Activated T-cell treated with anti-CD3 and anti-CD28 coated beads, Interleukin-2, amount 50 U/mL, for 4 hours (primary cell): ENCODE measurements at regions not wholly inside any gene's neighbourhood (a gene's known extent, or its start where the extent isn't known, plus 50 kb on each side); places are given as distances from the start of the nearest gene placed in this dataset.

Source experiments
- ATAC-seq, 2 donors: fragments of 200-7000 bp; cut with Tn5 transposase; one replicate each; pipeline ENCODE4 v1.10.0; 2021
- DNase-seq: peaks from one replicate; pipeline ENCODE4 v3.0.0-alpha.2; 2020
- H3K27me3 Mint-ChIP-seq: one replicate; pipeline ENCODE4 v1.8.0; 2021; ENCODE audit warnings: low read depth, mixed read lengths
- H3K36me3 Mint-ChIP-seq: one replicate; pipeline ENCODE4 v1.8.0; 2022; ENCODE audit warnings: mixed read lengths; ENCODE audit not compliant: insufficient read depth
- H3K4me1 Mint-ChIP-seq: one replicate; pipeline ENCODE4 v1.8.0; 2021; ENCODE audit warnings: low read depth, mixed read lengths
- H3K4me3 Mint-ChIP-seq: one replicate; pipeline ENCODE4 v1.8.0; 2021; ENCODE audit warnings: mild to moderate bottlenecking, moderate library complexity, mixed read lengths
- H3K9me3 Mint-ChIP-seq: one replicate; pipeline ENCODE4 v1.8.0; 2021; ENCODE audit warnings: mixed read lengths

DNA sequence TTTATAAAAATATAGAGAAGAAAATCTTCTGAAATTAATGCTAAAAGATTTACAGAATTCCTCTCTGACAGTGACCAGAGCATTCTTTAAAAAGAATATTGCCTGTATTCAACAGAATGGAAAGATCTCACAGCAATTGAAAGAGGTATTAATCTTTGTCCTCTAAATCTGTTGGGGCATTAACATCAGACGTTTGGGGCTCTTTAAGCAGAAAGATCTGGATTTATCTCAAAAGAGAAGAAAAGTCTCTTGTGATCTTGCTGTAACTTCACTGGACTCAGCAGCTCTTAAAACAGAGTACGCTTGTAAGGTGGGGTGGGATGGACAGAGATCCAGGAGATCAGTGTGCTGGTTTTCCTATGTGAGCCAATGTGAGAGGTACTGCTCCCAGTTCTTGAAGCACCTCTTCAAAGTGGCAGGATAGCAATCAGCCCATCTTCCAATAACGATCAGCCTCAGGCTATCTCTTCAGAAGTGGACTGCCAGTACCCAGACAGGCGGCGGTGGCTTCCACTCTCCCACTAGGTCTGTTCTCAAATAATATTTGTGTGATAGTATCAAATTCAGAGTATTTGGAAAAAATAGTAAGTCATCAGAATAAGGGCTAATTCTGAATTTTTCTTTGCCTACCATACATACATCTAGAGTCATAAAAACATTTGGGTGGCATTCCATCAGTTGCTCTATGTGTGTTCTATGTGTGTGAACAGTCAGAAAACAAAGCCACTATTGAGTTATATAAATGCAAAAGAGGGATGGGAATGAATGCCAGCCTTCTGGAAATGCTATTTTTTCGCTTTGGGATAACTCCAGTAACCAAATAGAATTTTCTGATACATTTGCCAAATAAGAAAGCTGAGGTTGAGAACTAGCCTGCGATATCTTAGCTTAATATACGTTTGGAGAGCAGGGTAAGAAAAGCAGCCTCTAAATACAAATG, 237.4 kb upstream of the RGS6 start:
- Mint-ChIP-seq H3K4me3 (no peak overlapping the region), H3K9me3 (no peaks in the 10 kb centered on the region), H3K4me1 (peaks cover 18% of the 10 kb centered on the region), H3K27me3 (no peaks in the 10 kb centered on the region), H3K36me3 (peaks cover 55% of the 10 kb centered on the region)
- ATAC-seq = no peak
- DNase-seq = no peak

DNA sequence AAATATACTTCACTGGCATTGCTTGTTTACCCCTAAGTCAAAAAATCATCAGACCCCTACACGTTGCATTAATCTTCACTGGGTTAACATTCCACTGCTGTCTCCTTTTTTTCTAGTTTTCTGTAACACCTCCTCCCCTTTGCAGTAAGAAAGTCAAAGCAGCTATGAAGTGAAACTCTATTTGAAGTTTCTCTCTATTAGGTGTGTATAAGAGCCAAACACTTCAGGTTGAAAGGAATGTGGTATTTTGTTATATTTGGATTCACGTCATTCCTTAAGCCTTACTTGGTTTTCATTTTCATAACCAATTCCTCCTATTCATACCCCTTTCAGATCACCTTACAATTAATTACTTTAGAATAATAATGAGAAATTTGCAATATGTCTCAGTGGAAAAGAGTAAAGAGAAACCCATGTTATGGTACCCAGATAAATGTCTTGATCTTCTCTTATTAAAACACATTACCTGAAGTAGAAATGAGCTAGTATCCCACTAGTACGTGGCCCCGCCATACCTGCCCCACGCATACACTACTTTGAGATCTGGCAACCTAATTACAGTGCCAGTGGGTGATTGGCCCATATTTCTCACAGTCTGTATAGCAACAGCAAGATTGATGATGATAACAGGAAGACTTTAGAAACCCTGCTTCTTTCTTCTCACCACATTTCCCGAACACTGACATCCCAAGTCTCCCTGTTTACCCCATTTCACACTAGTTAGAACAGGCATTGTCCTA, 236.4 kb upstream of the RGS6 start:
- Mint-ChIP-seq H3K4me3 (no peak overlapping the region), H3K9me3 (no peaks in the 10 kb centered on the region), H3K4me1 (peaks cover 18% of the 10 kb centered on the region), H3K36me3 (peaks cover 55% of the 10 kb centered on the region), H3K27me3 (no peaks in the 10 kb centered on the region)
- no peak for ATAC-seq
- no peak for DNase-seq

GRCh38 chr14:71698027-71698426, 234.2 kb upstream of the RGS6 start:
- H3K27me3 Mint-ChIP-seq = no peaks in the 10 kb centered on the region
- peaks cover 50% of the 10 kb centered on the region for H3K36me3 Mint-ChIP-seq
- H3K4me1 Mint-ChIP-seq = peaks cover 12% of the 10 kb centered on the region
- ATAC-seq (peak; percentile 58 to 73), DNase-seq (no peak)
- no peak overlapping the region for H3K4me3 Mint-ChIP-seq
- H3K9me3 Mint-ChIP-seq = no peaks in the 10 kb centered on the region

DNA sequence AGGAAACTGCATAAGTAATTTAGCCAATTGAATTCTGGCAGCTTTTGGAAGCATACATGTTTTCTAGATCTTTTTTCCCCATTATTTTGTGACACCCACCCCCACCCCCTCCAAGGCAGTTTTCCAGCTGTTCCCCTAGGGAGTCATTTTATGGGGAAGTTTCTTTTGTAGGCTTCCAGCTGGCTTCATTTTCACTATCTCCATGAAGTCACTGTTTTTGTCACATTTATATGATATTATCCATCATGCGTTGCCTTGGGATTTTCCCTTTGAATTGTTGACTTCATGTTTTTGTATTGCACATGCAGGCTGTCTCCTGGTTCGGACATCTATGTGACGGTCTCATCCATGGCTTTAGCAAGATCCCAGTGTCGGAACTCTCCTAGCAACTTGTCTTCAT, 233.6 kb upstream of the RGS6 start:
- Mint-ChIP-seq H3K4me3 (no peak overlapping the region), H3K9me3 (no peaks in the 10 kb centered on the region), H3K36me3 (peaks cover 56% of the 10 kb centered on the region), H3K4me1 (peaks cover 8% of the 10 kb centered on the region), H3K27me3 (no peaks in the 10 kb centered on the region)
- DNase-seq (no peak), ATAC-seq (no peak)

DNA sequence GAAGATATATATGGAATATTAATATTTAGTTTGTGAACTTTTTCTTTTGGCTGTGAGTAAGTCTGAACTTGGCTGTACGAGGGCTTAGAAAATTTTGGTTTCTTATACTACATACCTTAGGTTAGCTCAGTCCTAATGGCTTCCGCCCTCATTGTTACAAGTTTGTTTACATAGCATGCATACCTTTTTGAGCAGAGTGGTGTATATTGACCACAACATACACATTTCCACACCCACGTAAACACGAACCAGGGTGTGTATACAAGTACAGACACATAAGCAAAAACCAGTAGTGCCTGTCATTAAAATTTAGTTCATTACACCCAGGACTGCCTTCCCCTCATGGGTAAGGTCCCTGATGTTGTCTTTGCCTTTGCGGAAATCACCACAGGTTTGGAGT, 230.2 kb upstream of the RGS6 start:
- Mint-ChIP-seq H3K4me3 (no peak overlapping the region), H3K27me3 (no peaks in the 10 kb centered on the region), H3K9me3 (no peaks in the 10 kb centered on the region), H3K4me1 (peaks cover 4% of the 10 kb centered on the region), H3K36me3 (peaks cover 47% of the 10 kb centered on the region)
- DNase-seq = no peak
- ATAC-seq = no peak

- ATAC-seq (no peak), DNase-seq (no peak)
- H3K27me3 Mint-ChIP-seq = no peaks in the 10 kb centered on the region
- H3K36me3 Mint-ChIP-seq = peaks cover 47% of the 10 kb centered on the region
- H3K4me1 Mint-ChIP-seq = peaks cover 4% of the 10 kb centered on the region
- H3K4me3 Mint-ChIP-seq = no peak overlapping the region
- H3K9me3 Mint-ChIP-seq = no peaks in the 10 kb centered on the region
Observed at GRCh38 chr14:71702786-71703185, 229.4 kb upstream of the RGS6 start.

GRCh38 chr14:71703477-71703876, 228.8 kb upstream of the RGS6 start:
- DNase-seq (no peak), ATAC-seq (no peak)
- Mint-ChIP-seq H3K9me3 (no peaks in the 10 kb centered on the region), H3K4me3 (no peak overlapping the region), H3K4me1 (no peaks in the 10 kb centered on the region), H3K36me3 (peaks cover 42% of the 10 kb centered on the region), H3K27me3 (no peaks in the 10 kb centered on the region)

DNA sequence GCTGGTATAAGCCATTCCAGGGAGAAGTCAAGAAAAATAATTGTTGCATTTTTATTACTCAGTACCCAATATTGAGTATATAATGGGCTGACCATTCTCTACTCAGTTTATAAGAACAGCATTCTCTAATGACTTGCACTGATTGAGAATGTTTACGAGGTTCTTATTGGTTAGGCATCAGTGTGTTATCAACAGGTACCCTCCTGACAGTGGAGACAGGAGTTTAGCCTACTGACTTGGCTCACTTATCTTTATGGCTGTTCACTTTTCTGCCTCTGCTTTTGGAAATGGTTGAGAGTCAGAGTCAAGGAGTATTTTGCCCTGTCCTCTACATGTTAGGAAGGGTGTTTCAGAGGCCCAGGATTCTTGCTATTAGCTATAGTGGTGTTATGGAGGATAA, 228.0 kb upstream of the RGS6 start:
- ATAC-seq (no peak), DNase-seq (no peak)
- Mint-ChIP-seq H3K4me3 (no peak overlapping the region), H3K36me3 (peaks cover 37% of the 10 kb centered on the region), H3K4me1 (no peaks in the 10 kb centered on the region), H3K9me3 (no peaks in the 10 kb centered on the region), H3K27me3 (no peaks in the 10 kb centered on the region)

- H3K4me3 Mint-ChIP-seq = no peak overlapping the region
- ATAC-seq = no peak
- H3K27me3 Mint-ChIP-seq = no peaks in the 10 kb centered on the region
- H3K4me1 Mint-ChIP-seq = no peaks in the 10 kb centered on the region
- H3K36me3 Mint-ChIP-seq = peaks cover 35% of the 10 kb centered on the region
- H3K9me3 Mint-ChIP-seq = no peaks in the 10 kb centered on the region
- DNase-seq = no peak
Observed at GRCh38 chr14:71705460-71705859, 226.8 kb upstream of the RGS6 start.

GRCh38 chr14:71709076-71709475, 223.2 kb upstream of the RGS6 start:
- peaks cover 10% of the 10 kb centered on the region for H3K4me1 Mint-ChIP-seq
- DNase-seq = no peak
- no peak overlapping the region for H3K4me3 Mint-ChIP-seq
- H3K9me3 Mint-ChIP-seq = no peaks in the 10 kb centered on the region
- peaks cover 35% of the 10 kb centered on the region for H3K36me3 Mint-ChIP-seq
- ATAC-seq = no peak
- no peaks in the 10 kb centered on the region for H3K27me3 Mint-ChIP-seq

GRCh38 chr14:71709987-71710386, 222.2 kb upstream of the RGS6 start:
- DNase-seq (no peak), ATAC-seq (no peak)
- Mint-ChIP-seq H3K4me3 (no peak overlapping the region), H3K27me3 (no peaks in the 10 kb centered on the region), H3K9me3 (no peaks in the 10 kb centered on the region), H3K4me1 (peaks cover 10% of the 10 kb centered on the region), H3K36me3 (peaks cover 37% of the 10 kb centered on the region)

- no peak for DNase-seq
- H3K36me3 Mint-ChIP-seq = peaks cover 33% of the 10 kb centered on the region
Observed at GRCh38 chr14:71711125-71711524, 221.1 kb upstream of the RGS6 start.

DNA sequence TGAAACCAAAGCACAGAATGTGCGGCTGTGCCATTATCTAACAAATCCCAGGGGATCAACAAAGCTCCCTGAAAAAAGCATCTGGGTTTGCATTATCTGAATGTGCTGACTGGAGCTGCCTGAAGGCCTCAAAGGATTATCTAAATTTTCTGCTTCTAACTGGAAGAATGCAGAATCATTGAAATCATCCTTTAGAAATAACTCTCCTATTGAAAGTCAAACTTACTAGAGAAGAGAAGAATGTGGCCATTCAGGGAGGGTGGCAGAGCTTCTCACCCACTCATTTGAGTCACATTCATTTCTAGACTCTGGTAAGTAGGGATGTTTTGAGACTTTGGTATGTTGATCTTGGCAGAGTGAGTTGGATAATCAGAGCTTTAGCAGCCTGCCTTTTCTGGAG, 220.6 kb upstream of the RGS6 start:
- Mint-ChIP-seq H3K9me3 (no peaks in the 10 kb centered on the region), H3K27me3 (no peaks in the 10 kb centered on the region), H3K36me3 (peaks cover 38% of the 10 kb centered on the region), H3K4me3 (no peak overlapping the region), H3K4me1 (peaks cover 10% of the 10 kb centered on the region)
- ATAC-seq (no peak), DNase-seq (no peak)

More at GRCh38 chr14:71711125-71711524, 221.1 kb upstream of the RGS6 start:
- ATAC-seq = no peak
- H3K4me1 Mint-ChIP-seq = peaks cover 10% of the 10 kb centered on the region
- H3K4me3 Mint-ChIP-seq = no peak overlapping the region
- no peaks in the 10 kb centered on the region for H3K27me3 Mint-ChIP-seq
- no peaks in the 10 kb centered on the region for H3K9me3 Mint-ChIP-seq

DNA sequence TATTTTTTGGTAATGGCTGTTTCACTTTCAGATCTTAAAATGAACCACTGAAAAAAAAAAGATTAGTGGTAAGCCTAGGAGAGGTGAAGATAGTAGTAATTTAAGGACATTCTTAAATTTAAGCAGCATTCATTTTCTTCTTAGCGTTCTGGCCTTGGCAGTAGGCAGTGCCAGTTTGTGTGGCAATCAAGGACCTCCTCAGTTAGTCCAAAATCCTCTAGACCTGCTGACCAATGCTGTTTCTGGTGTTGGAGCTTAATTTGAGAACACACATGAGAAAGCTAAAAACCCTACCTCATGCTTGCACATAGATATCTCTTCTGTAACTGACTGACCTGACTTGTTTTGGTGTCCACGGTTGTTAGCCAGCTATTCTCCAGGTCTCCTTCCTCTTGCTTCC, 219.8 kb upstream of the RGS6 start:
- DNase-seq = no peak
- Mint-ChIP-seq H3K9me3 (no peaks in the 10 kb centered on the region), H3K4me3 (no peak overlapping the region), H3K36me3 (peaks cover 41% of the 10 kb centered on the region), H3K4me1 (peaks cover 10% of the 10 kb centered on the region), H3K27me3 (no peaks in the 10 kb centered on the region)
- no peak for ATAC-seq

- DNase-seq (no peak), ATAC-seq (no peak)
- no peaks in the 10 kb centered on the region for H3K9me3 Mint-ChIP-seq
- H3K36me3 Mint-ChIP-seq = peaks cover 41% of the 10 kb centered on the region
- no peaks in the 10 kb centered on the region for H3K27me3 Mint-ChIP-seq
- H3K4me3 Mint-ChIP-seq = no peak overlapping the region
- H3K4me1 Mint-ChIP-seq = peaks cover 10% of the 10 kb centered on the region
Observed at GRCh38 chr14:71713016-71713415, 219.2 kb upstream of the RGS6 start.
